Hepatocyte (in vitro differentiated cells): ENCODE measurements at regions not wholly inside any gene's neighbourhood (a gene's known extent, or its start where the extent isn't known, plus 50 kb on each side); places are given as distances from the start of the nearest gene placed in this dataset.
"Not testable (repeated sequence)": the region's sequence is repeated elsewhere in the genome, so short reads cannot be mapped to it uniquely, and the experiment has no call there.

Experiments used
- DNase-seq: peaks from one replicate; pipeline ENCODE4 v3.0.0-alpha.2; 2016; ENCODE audit warnings: low spot score
- H2AFZ ChIP-seq: fragments of 200-600 bp; sonication (generic); 2 replicates; pipeline ENCODE4 v1.6.0; 2016; ENCODE audit warnings: antibody characterized with exemption, mild to moderate bottlenecking
- H3K27ac ChIP-seq: fragments of 200-600 bp; sonication (generic); 2 replicates; pipeline ENCODE4 v1.5.1; 2016; ENCODE audit warnings: mild to moderate bottlenecking
- H3K27me3 ChIP-seq: fragments of 200-600 bp; sonication (generic); 2 replicates; pipeline ENCODE4 v1.6.1; 2016
- H3K36me3 ChIP-seq: fragments of 200-600 bp; sonication (generic); replicated peaks from 2 replicates; pipeline ENCODE4 v1.5.1; 2016; ENCODE audit warnings: low read depth; ENCODE audit not compliant: insufficient read depth
- H3K4me1 ChIP-seq: fragments of 200-600 bp; sonication (generic); 2 replicates; pipeline ENCODE4 v1.5.1; 2016; ENCODE audit warnings: mild to moderate bottlenecking, moderate library complexity; ENCODE audit not compliant: insufficient read depth
- H3K4me2 ChIP-seq: fragments of 200-600 bp; sonication (generic); 2 replicates; pipeline ENCODE4 v1.6.0; 2016
- H3K4me3 ChIP-seq: fragments of 200-600 bp; sonication (generic); 2 replicates; pipeline ENCODE4 v1.5.1; 2016; ENCODE audit warnings: mild to moderate bottlenecking
- H3K79me2 ChIP-seq: fragments of 200-600 bp; sonication (generic); 2 replicates; pipeline ENCODE4 v1.6.0; 2017; ENCODE audit warnings: mild to moderate bottlenecking
- H3K9me2 ChIP-seq: fragments of 200-600 bp; sonication (generic); replicated peaks from 2 replicates; pipeline ENCODE4 v1.6.0; 2017; ENCODE audit warnings: mild to moderate bottlenecking; ENCODE audit not compliant: insufficient read depth
- H3K9me3 ChIP-seq: fragments of 200-600 bp; sonication (generic); 2 replicates; pipeline ENCODE4 v1.5.1; 2016; ENCODE audit warnings: low read depth, mild to moderate bottlenecking
- H4K20me1 ChIP-seq: fragments of 200-600 bp; sonication (generic); 2 replicates; pipeline ENCODE4 v1.6.0; 2016; ENCODE audit warnings: mild to moderate bottlenecking; ENCODE audit not compliant: insufficient read depth, poor library complexity, severe bottlenecking
- CTCF ChIP-seq: fragments of 200-600 bp; sonication (generic); IDR thresholded peaks from 2 replicates; pipeline ENCODE4 v1.5.1; 2016; ENCODE audit warnings: antibody characterized with exemption, mild to moderate bottlenecking; ENCODE audit not compliant: poor library complexity
- EZH2 ChIP-seq: fragments of 200-600 bp; sonication (generic); IDR thresholded peaks from 2 replicates; pipeline ENCODE4 v1.6.1; 2016; ENCODE audit warnings: antibody characterized with exemption, mild to moderate bottlenecking, borderline replicate concordance
- EZH2phosphoT487 ChIP-seq: fragments of 200-600 bp; sonication (generic); IDR thresholded peaks from one replicate; pipeline ENCODE4 v1.6.1; 2018; ENCODE audit warnings: antibody characterized with exemption, mild to moderate bottlenecking, low read depth, moderate library complexity; ENCODE audit not compliant: unreplicated experiment, severe bottlenecking
- WGBS: methylation state at CpG from one replicate; pipeline ENCODE4 v1.1.6; 2016; ENCODE audit warnings: low lambda C conversion rate; ENCODE audit errors: missing lambda C conversion rate; 5-methylcytosine and 5-hydroxymethylcytosine counted together

- Histone ChIP-seq H3K27me3 (no peaks in the 10 kb centered on the region), H3K4me3 (no peak overlapping the region), H3K27ac (no peak overlapping the region), H3K9me2 (no peaks in the 10 kb centered on the region), H3K9me3 (no peaks in the 10 kb centered on the region), H4K20me1 (no peaks in the 10 kb centered on the region), H3K79me2 (no peaks in the 10 kb centered on the region), H3K36me3 (no peaks in the 10 kb centered on the region), H3K4me2 (no peak overlapping the region), H2AFZ (no peak overlapping the region), H3K4me1 (no peaks in the 10 kb centered on the region)
- TF ChIP-seq EZH2phosphoT487 (no peak), CTCF (no peak), EZH2 (no peak)
- 66% methylated on average over 9 of the region's 9 CpGs for WGBS
- DNase-seq, result no peak
Observed at GRCh38 chr16:35598696-35599332, 2139.4 kb downstream of the TP53TG3F start.

GRCh38 chr16:35599429-35600160 is 2140.2 kb downstream of the TP53TG3F start:
- Histone ChIP-seq H3K27me3 (no peaks in the 10 kb centered on the region), H3K9me2 (no peaks in the 10 kb centered on the region), H3K4me1 (no peaks in the 10 kb centered on the region), H3K79me2 (no peaks in the 10 kb centered on the region), H2AFZ (no peak overlapping the region), H3K36me3 (no peaks in the 10 kb centered on the region), H3K4me2 (no peak overlapping the region), H3K27ac (no peak overlapping the region), H4K20me1 (no peaks in the 10 kb centered on the region), H3K4me3 (no peak overlapping the region), H3K9me3 (no peaks in the 10 kb centered on the region)
- no peak for DNase-seq
- TF ChIP-seq CTCF (no peak), EZH2phosphoT487 (no peak), EZH2 (no peak)
- WGBS, result 69% methylated on average over 6 of the region's 6 CpGs

GRCh38 chr16:35600161-35600555 is 2140.7 kb downstream of the TP53TG3F start:
- not testable (repeated sequence) for H3K79me2 ChIP-seq, H3K4me2 ChIP-seq, H2AFZ ChIP-seq, H3K4me1 ChIP-seq, H3K9me3 ChIP-seq, H3K27ac ChIP-seq, H3K27me3 ChIP-seq, DNase-seq, H3K9me2 ChIP-seq, H3K36me3 ChIP-seq, H3K4me3 ChIP-seq, H4K20me1 ChIP-seq
- WGBS, result 80% methylated on average over 2 of the region's 2 CpGs

- no peak overlapping the region for H3K27ac ChIP-seq
- no peaks in the 10 kb centered on the region for H3K36me3 ChIP-seq
- no peak for DNase-seq
- no peak overlapping the region for H2AFZ ChIP-seq
- H3K4me2 ChIP-seq, result no peak overlapping the region
- no peaks in the 10 kb centered on the region for H3K79me2 ChIP-seq
- TF ChIP-seq EZH2phosphoT487 (no peak), CTCF (no peak), EZH2 (no peak)
- H3K4me3 ChIP-seq, result no peak overlapping the region
- H3K27me3 ChIP-seq, result no peaks in the 10 kb centered on the region
- no peaks in the 10 kb centered on the region for H3K9me3 ChIP-seq
- H3K9me2 ChIP-seq, result no peaks in the 10 kb centered on the region
- H4K20me1 ChIP-seq, result no peaks in the 10 kb centered on the region
- no peaks in the 10 kb centered on the region for H3K4me1 ChIP-seq
Observed at GRCh38 chr16:35602116-35602515, 2142.7 kb downstream of the TP53TG3F start.

- DNase-seq, H3K9me2 ChIP-seq, H4K20me1 ChIP-seq, H3K36me3 ChIP-seq, H3K4me3 ChIP-seq, H2AFZ ChIP-seq, H3K79me2 ChIP-seq, H3K4me2 ChIP-seq, H3K4me1 ChIP-seq, H3K27ac ChIP-seq, H3K27me3 ChIP-seq, H3K9me3 ChIP-seq: not testable (repeated sequence)
- 76% methylated on average over 5 of the region's 5 CpGs for WGBS
Observed at GRCh38 chr16:35603371-35603770, 2144.0 kb downstream of the TP53TG3F start.
